PC-9 (cell line): ENCODE measurements at regions not wholly inside any gene's neighbourhood (a gene's known extent, or its start where the extent isn't known, plus 50 kb on each side); places are given as distances from the start of the nearest gene placed in this dataset.

ENCODE experiments used
- CTCF ChIP-seq: fragments of 200-600 bp; sonication (generic); conservative IDR thresholded peaks from 2 replicates; pipeline ENCODE4 v1.6.1; 2017; ENCODE audit warnings: mixed run types, antibody characterized with exemption, mild to moderate bottlenecking, moderate library complexity
- EZH2 ChIP-seq: fragments of 200-600 bp; sonication (generic); IDR thresholded peaks from 2 replicates; pipeline ENCODE4 v1.8.0; 2017; ENCODE audit warnings: antibody characterized with exemption, low read depth

- TF ChIP-seq CTCF (no peak), EZH2 (no peak)
Observed at GRCh38 chr2:220764171-220764570, 807.9 kb downstream of the EPHA4 start.
